ENCODE measurements at regions not wholly inside any gene's neighbourhood (a gene's known extent, or its start where the extent isn't known, plus 50 kb on each side); places are given as distances from the start of the nearest gene placed in this dataset.

DNA sequence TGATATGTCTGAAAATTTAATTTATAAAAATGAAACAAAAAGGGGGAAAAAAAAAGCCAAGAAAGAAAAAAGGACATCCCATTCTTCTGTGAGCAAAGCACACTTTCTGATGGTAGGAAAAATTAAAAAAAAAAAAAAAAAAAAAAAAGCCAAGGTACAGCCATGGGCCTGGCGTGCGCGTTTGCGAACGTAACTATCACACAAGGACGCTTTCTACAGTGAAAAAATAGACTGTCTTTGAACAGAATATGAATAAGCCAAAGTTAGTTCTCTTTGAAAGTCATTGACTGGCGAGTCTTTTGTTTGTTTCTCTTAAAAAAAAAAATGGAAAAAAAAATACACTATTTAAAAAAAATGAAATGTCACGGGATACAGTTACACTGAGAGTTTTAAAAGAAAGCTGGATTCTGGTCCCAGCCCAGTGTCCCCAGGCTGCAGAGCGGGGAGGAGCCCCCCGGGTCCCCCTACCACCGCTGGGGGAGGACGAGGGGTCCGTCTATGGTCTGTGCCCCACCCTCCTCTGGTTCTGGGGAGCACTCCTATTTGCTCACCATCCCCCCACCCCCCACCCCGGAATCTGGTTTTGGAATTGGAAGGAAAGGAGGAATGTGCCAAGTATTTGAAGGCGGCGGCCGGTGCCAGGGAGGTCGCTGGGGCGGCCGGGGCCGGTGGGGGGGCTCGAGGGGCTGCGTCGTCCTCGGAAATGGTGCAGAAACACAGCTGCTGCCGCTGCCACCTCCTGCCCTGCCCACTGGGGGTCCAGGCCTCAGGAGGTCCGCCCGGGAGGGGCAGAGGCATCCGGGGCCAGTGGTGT, 134.5 kb downstream of the PTPRS start:
- Histone ChIP-seq H3K27me3 (replicated peaks in 1 of 4; ENCODE audit: control extremely low read depth in 1 of 4, control insufficient read depth in 3 of 4, insufficient read depth in 4 of 4, low read length in 3 of 4) (no peaks in the 10 kb centered on the region), H3K4me2 (replicated peaks; ENCODE audit: low read depth, low read length, poor library complexity, severe bottlenecking) (peak overlapping the region; percentile 59), H3K4me3 (ENCODE audit: control extremely low read depth in 1 of 5, extremely low read depth in 1 of 5, insufficient read depth in 1 of 5, low read depth in 2 of 5, low read length in 4 of 5) (no peak overlapping the region), H3K4me1 (ENCODE audit: control insufficient read depth in 2 of 2, insufficient read depth in 2 of 2, low read length in 2 of 2) (peaks cover 0 to 20% of the 10 kb centered on the region in 2 donors), H3K36me3 (replicated peaks in 1 of 2; ENCODE audit: control extremely low read depth in 1 of 2, control insufficient read depth in 1 of 2, extremely low read depth in 1 of 2, insufficient read depth in 2 of 2, low read length in 1 of 2) (no peaks in the 10 kb centered on the region), H3K79me2 (ENCODE audit: control insufficient read depth, insufficient read depth, low read length) (no peaks in the 10 kb centered on the region), H4K20me1 (ENCODE audit: control insufficient read depth, insufficient read depth, low read length, poor library complexity, severe bottlenecking) (no peaks in the 10 kb centered on the region), H3K9me3 (ENCODE audit: control extremely low read depth in 1 of 3, control insufficient read depth in 2 of 3, insufficient read depth in 1 of 3, low read length in 2 of 3) (peaks cover 0 to 43% (median 11%) of the 10 kb centered on the region in 3 donors), H3K27ac (ENCODE audit: low read length in 2 of 2) (no peak overlapping the region), H3K9ac (ENCODE audit: low read length) (no peak overlapping the region), H2AFZ (ENCODE audit: insufficient read depth, low read depth, low read length, poor library complexity, severe bottlenecking) (no peak overlapping the region)
- Mint-ChIP-seq H3K4me3 (no peak overlapping the region), H3K27ac (no peak overlapping the region), H3K4me1 (no peaks in the 10 kb centered on the region), H3K27me3 (no peaks in the 10 kb centered on the region), H3K9me3 (ENCODE audit: insufficient read depth) (peaks cover 3% of the 10 kb centered on the region)
- TF ChIP-seq, protein P1, sequence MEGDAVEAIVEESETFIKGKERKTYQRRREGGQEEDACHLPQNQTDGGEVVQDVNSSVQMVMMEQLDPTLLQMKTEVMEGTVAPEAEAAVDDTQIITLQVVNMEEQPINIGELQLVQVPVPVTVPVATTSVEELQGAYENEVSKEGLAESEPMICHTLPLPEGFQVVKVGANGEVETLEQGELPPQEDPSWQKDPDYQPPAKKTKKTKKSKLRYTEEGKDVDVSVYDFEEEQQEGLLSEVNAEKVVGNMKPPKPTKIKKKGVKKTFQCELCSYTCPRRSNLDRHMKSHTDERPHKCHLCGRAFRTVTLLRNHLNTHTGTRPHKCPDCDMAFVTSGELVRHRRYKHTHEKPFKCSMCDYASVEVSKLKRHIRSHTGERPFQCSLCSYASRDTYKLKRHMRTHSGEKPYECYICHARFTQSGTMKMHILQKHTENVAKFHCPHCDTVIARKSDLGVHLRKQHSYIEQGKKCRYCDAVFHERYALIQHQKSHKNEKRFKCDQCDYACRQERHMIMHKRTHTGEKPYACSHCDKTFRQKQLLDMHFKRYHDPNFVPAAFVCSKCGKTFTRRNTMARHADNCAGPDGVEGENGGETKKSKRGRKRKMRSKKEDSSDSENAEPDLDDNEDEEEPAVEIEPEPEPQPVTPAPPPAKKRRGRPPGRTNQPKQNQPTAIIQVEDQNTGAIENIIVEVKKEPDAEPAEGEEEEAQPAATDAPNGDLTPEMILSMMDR (IDR thresholded peaks at IDR 0.05): no peak
- TF ChIP-seq EZH2 (IDR thresholded peaks at IDR 0.05; ENCODE audit: borderline replicate concordance, insufficient read depth, low read depth, low read length, poor library complexity, severe bottlenecking): no peak
- ChIA-PET CTCF (no interaction called here), POLR2A (no interaction called here)
- intact Hi-C loops (cut with micrococcal nuclease): no loop called here
- WGBS (ENCODE audit: insufficient coverage): 97% methylated on average over 16 of the region's 29 CpGs
- DNase-seq: no peak
- ATAC-seq (ENCODE audit: low read depth): no peak

DNA sequence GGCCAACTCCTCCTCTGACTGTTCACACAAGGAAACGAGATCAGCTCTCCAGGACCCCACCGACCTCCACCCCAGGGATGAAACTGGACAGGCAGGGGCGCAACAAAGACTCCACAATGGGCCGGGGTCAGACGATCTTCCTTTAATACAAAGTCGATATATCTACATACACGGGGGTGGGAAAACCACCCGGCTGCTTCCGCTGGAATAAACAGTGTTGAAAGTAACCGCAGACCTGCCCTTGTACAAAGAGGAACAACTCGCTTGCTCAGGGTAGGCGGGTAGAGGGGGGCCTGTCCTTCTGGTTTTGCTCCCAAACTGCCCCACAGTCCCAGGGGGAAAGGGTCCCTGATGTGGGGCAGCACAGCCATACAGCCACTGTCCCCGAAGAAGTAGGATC, 135.2 kb downstream of the PTPRS start:
- H3K9me3 ChIP-seq (ENCODE audit: control extremely low read depth in 1 of 3, control insufficient read depth in 2 of 3, insufficient read depth in 1 of 3, low read length in 2 of 3): peaks cover 1 to 40% (median 18%) of the 10 kb centered on the region in 3 donors
- no peaks in the 10 kb centered on the region for H3K27me3 ChIP-seq (replicated peaks in 1 of 4; ENCODE audit: control extremely low read depth in 1 of 4, control insufficient read depth in 3 of 4, insufficient read depth in 4 of 4, low read length in 3 of 4)
- peaks cover 0 to 20% of the 10 kb centered on the region in 2 donors for H3K4me1 ChIP-seq (ENCODE audit: control insufficient read depth in 2 of 2, insufficient read depth in 2 of 2, low read length in 2 of 2)
- ATAC-seq (ENCODE audit: low read depth) (no peak), DNase-seq (peak; percentile 56)
- no peaks in the 10 kb centered on the region for H4K20me1 ChIP-seq (ENCODE audit: control insufficient read depth, insufficient read depth, low read length, poor library complexity, severe bottlenecking)
- Mint-ChIP-seq H3K9me3 (ENCODE audit: insufficient read depth) (peaks cover 3% of the 10 kb centered on the region), H3K4me1 (no peaks in the 10 kb centered on the region), H3K27ac (no peak overlapping the region), H3K27me3 (no peaks in the 10 kb centered on the region), H3K4me3 (no peak overlapping the region)
- TF ChIP-seq, protein P1 (IDR thresholded peaks at IDR 0.05): no peak
- no peak for TF ChIP-seq EZH2 (IDR thresholded peaks at IDR 0.05; ENCODE audit: borderline replicate concordance, insufficient read depth, low read depth, low read length, poor library complexity, severe bottlenecking)
- 84% methylated on average over 10 of the region's 13 CpGs for WGBS (ENCODE audit: insufficient coverage)
- ChIA-PET CTCF (no interaction called here), POLR2A (no interaction called here)
- H3K4me3 ChIP-seq (ENCODE audit: control extremely low read depth in 1 of 5, extremely low read depth in 1 of 5, insufficient read depth in 1 of 5, low read depth in 2 of 5, low read length in 4 of 5): peak overlapping the region in 1 of 5 experiments; percentile 20
- H3K79me2 ChIP-seq (ENCODE audit: control insufficient read depth, insufficient read depth, low read length): no peaks in the 10 kb centered on the region
- H2AFZ ChIP-seq (ENCODE audit: insufficient read depth, low read depth, low read length, poor library complexity, severe bottlenecking): no peak overlapping the region
- intact Hi-C loops (cut with micrococcal nuclease): no loop called here
- H3K27ac ChIP-seq (ENCODE audit: low read length in 2 of 2): no peak overlapping the region
- H3K9ac ChIP-seq (ENCODE audit: low read length): no peak overlapping the region
- no peaks in the 10 kb centered on the region for H3K36me3 ChIP-seq (replicated peaks in 1 of 2; ENCODE audit: control extremely low read depth in 1 of 2, control insufficient read depth in 1 of 2, extremely low read depth in 1 of 2, insufficient read depth in 2 of 2, low read length in 1 of 2)
- H3K4me2 ChIP-seq (replicated peaks; ENCODE audit: low read depth, low read length, poor library complexity, severe bottlenecking): peak overlapping the region; percentile 59
